ELF-1 (cell line): ENCODE measurements at regions not wholly inside any gene's neighbourhood (a gene's known extent, or its start where the extent isn't known, plus 50 kb on each side); places are given as distances from the start of the nearest gene placed in this dataset.

Source experiments
- DNase-seq: peaks from one replicate; pipeline ENCODE4 v3.0.0-alpha.2; 2016; ENCODE audit warnings: low read depth, low spot score

- no peak for DNase-seq
Observed at GRCh38 chr6:77178821-77179220, 284.5 kb downstream of the HTR1B start.

- DNase-seq = no peak
Observed at GRCh38 chr6:77177470-77177869, 285.8 kb downstream of the HTR1B start.

- DNase-seq = peak; percentile 47
Observed at GRCh38 chr6:77173472-77174074, 289.7 kb downstream of the HTR1B start.

- DNase-seq = no peak
Observed at GRCh38 chr6:77172578-77172977, 290.7 kb downstream of the HTR1B start.

GRCh38 chr6:77159730-77160129, 303.6 kb downstream of the HTR1B start:
- DNase-seq = no peak

GRCh38 chr6:77151241-77151640, 312.1 kb downstream of the HTR1B start:
- DNase-seq = no peak

GRCh38 chr6:77150736-77151135, 312.6 kb downstream of the HTR1B start:
- DNase-seq = no peak

- DNase-seq = no peak
Observed at GRCh38 chr6:77145244-77145643, 318.0 kb downstream of the HTR1B start.

- DNase-seq = no peak
Observed at GRCh38 chr6:77143659-77144447, 319.4 kb downstream of the HTR1B start.

- no peak for DNase-seq
Observed at GRCh38 chr6:77136086-77136485, 327.2 kb downstream of the HTR1B start.

- no peak for DNase-seq
Observed at GRCh38 chr6:77133031-77133430, 330.3 kb downstream of the HTR1B start.

GRCh38 chr6:77131426-77131825, 331.9 kb downstream of the HTR1B start:
- DNase-seq = no peak

- DNase-seq = peak; percentile 44
Observed at GRCh38 chr6:77124604-77125003, 338.7 kb downstream of the HTR1B start.

- no peak for DNase-seq
Observed at GRCh38 chr6:77123527-77123926, 339.8 kb downstream of the HTR1B start.

GRCh38 chr6:77106992-77107391, 356.3 kb downstream of the HTR1B start:
- no peak for DNase-seq

GRCh38 chr6:77105091-77105490, 358.2 kb downstream of the HTR1B start:
- DNase-seq = no peak

GRCh38 chr6:77097940-77098339, 365.4 kb downstream of the HTR1B start:
- DNase-seq = no peak

- no peak for DNase-seq
Observed at GRCh38 chr6:77095936-77096627, 367.2 kb downstream of the HTR1B start.

GRCh38 chr6:77094821-77095220, 368.5 kb downstream of the HTR1B start:
- no peak for DNase-seq

GRCh38 chr6:77092971-77093370, 370.3 kb downstream of the HTR1B start:
- no peak for DNase-seq

GRCh38 chr6:77089776-77090175, 373.5 kb downstream of the HTR1B start:
- DNase-seq = no peak

- DNase-seq = peak; percentile 68
Observed at GRCh38 chr6:77087794-77088318, 375.4 kb downstream of the HTR1B start.
